ENCODE measurements at regions not wholly inside any gene's neighbourhood (a gene's known extent, or its start where the extent isn't known, plus 50 kb on each side); places are given as distances from the start of the nearest gene placed in this dataset.

GRCh38 chr12:83603106-83603505, 916.4 kb downstream of the TMTC2 start:
- Histone ChIP-seq H3K4me2 (ENCODE audit: control insufficient read depth, extremely low read depth, insufficient read depth, low read depth, low read length) (no peak overlapping the region), H3K27ac (ENCODE audit: control insufficient read depth, insufficient read depth, low read length) (no peak overlapping the region)
- FAIRE-seq: no peak

GRCh38 chr12:83575326-83575725, 888.6 kb downstream of the TMTC2 start:
- DNase-seq (ENCODE audit: low read depth, low spot score): no peak

More at GRCh38 chr12:83603106-83603505, 916.4 kb downstream of the TMTC2 start:
- Histone ChIP-seq H3K36me3 (ENCODE audit: control insufficient read depth in 2 of 2, extremely low read depth in 1 of 2, insufficient read depth in 2 of 2, low read length in 2 of 2) (no peaks in the 10 kb centered on the region), H3K4me3 (ENCODE audit: control insufficient read depth in 2 of 3, extremely low read depth in 1 of 3, insufficient read depth in 2 of 3, low read depth in 1 of 3, low read length in 3 of 3) (no peak overlapping the region), H3K79me2 (ENCODE audit: control insufficient read depth, insufficient read depth, low read length) (no peaks in the 10 kb centered on the region), H4K20me1 (ENCODE audit: control insufficient read depth, extremely low read depth, insufficient read depth, low read length) (no peaks in the 10 kb centered on the region), H3K27me3 (ENCODE audit: control insufficient read depth, extremely low read depth, insufficient read depth, low read length) (no peaks in the 10 kb centered on the region), H3K9me1 (ENCODE audit: control insufficient read depth, extremely low read depth, insufficient read depth, low read length) (no peaks in the 10 kb centered on the region), H3K9me3 (ENCODE audit: control insufficient read depth, low read depth, low read length) (no peaks in the 10 kb centered on the region), H3K4me1 (ENCODE audit: control insufficient read depth, extremely low read depth, insufficient read depth, low read length) (no peaks in the 10 kb centered on the region), H2AFZ (ENCODE audit: control insufficient read depth, low read length) (no peak overlapping the region), H3K9ac (ENCODE audit: control insufficient read depth, extremely low read depth, insufficient read depth, low read length) (no peak overlapping the region)
- DNase-seq (ENCODE audit: low read depth, low spot score): no peak
- dilution Hi-C loops (cut with MboI; ENCODE audit: extremely low pct_ligation_motif_present, low sequenced_read_pairs): no loop called here
- TF ChIP-seq CTCF (optimal IDR thresholded peaks at IDR 0.05 in 1 of 3, IDR thresholded peaks at IDR 0.05 in 1 of 3, conservative IDR thresholded peaks at IDR 0.05 in 1 of 3; ENCODE audit: extremely low read depth in 1 of 3, insufficient read depth in 2 of 3, low read length in 3 of 3) (no peak), EZH2 (IDR thresholded peaks at IDR 0.05; ENCODE audit: low read length) (no peak)

More at GRCh38 chr12:83575326-83575725, 888.6 kb downstream of the TMTC2 start:
- dilution Hi-C loops (cut with MboI; ENCODE audit: extremely low pct_ligation_motif_present, low sequenced_read_pairs): no loop called here
- Histone ChIP-seq H3K9ac (ENCODE audit: control insufficient read depth, extremely low read depth, insufficient read depth, low read length) (no peak overlapping the region), H3K27ac (ENCODE audit: control insufficient read depth, insufficient read depth, low read length) (no peak overlapping the region), H3K9me1 (ENCODE audit: control insufficient read depth, extremely low read depth, insufficient read depth, low read length) (no peaks in the 10 kb centered on the region), H3K36me3 (ENCODE audit: control insufficient read depth in 2 of 2, extremely low read depth in 1 of 2, insufficient read depth in 2 of 2, low read length in 2 of 2) (no peaks in the 10 kb centered on the region), H2AFZ (ENCODE audit: control insufficient read depth, low read length) (no peak overlapping the region), H3K4me3 (ENCODE audit: control insufficient read depth in 2 of 3, extremely low read depth in 1 of 3, insufficient read depth in 2 of 3, low read depth in 1 of 3, low read length in 3 of 3) (no peak overlapping the region), H3K4me2 (ENCODE audit: control insufficient read depth, extremely low read depth, insufficient read depth, low read depth, low read length) (no peak overlapping the region), H3K4me1 (ENCODE audit: control insufficient read depth, extremely low read depth, insufficient read depth, low read length) (peaks cover 9% of the 10 kb centered on the region), H3K79me2 (ENCODE audit: control insufficient read depth, insufficient read depth, low read length) (no peaks in the 10 kb centered on the region), H4K20me1 (ENCODE audit: control insufficient read depth, extremely low read depth, insufficient read depth, low read length) (no peaks in the 10 kb centered on the region), H3K27me3 (ENCODE audit: control insufficient read depth, extremely low read depth, insufficient read depth, low read length) (no peaks in the 10 kb centered on the region), H3K9me3 (ENCODE audit: control insufficient read depth, low read depth, low read length) (no peaks in the 10 kb centered on the region)
- FAIRE-seq: no peak
- TF ChIP-seq CTCF (optimal IDR thresholded peaks at IDR 0.05 in 1 of 3, IDR thresholded peaks at IDR 0.05 in 1 of 3, conservative IDR thresholded peaks at IDR 0.05 in 1 of 3; ENCODE audit: extremely low read depth in 1 of 3, insufficient read depth in 2 of 3, low read length in 3 of 3) (no peak), EZH2 (IDR thresholded peaks at IDR 0.05; ENCODE audit: low read length) (no peak)

Measured in keratinocyte (primary cell).